ENCODE measurements at regions not wholly inside any gene's neighbourhood (a gene's known extent, or its start where the extent isn't known, plus 50 kb on each side); places are given as distances from the start of the nearest gene placed in this dataset.
"Not testable (repeated sequence)": the region's sequence is repeated elsewhere in the genome, so short reads cannot be mapped to it uniquely, and the experiment has no call there.

DNA sequence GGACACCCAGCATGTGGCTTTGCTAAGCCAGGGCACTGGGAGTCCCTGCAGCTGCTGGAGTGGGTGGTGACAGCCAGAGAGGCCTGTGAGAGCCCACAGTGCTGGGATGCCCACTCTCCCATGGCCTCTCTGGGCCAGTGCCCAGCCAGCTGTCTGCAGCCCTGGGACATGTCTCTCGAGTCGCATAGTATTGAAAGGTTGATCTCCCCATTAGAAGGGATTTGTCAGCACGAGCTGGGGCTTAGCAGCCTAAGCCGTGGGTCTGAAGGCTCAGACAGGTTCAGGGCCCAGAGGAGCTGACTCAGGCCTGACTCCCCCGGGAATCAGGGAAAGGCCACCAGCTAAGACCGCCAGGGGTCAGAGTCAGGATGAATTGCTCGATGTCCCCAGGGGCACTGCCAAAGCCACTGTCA, 53.5 kb downstream of the FOXD2 start:
- DNase-seq: no peak

DNA sequence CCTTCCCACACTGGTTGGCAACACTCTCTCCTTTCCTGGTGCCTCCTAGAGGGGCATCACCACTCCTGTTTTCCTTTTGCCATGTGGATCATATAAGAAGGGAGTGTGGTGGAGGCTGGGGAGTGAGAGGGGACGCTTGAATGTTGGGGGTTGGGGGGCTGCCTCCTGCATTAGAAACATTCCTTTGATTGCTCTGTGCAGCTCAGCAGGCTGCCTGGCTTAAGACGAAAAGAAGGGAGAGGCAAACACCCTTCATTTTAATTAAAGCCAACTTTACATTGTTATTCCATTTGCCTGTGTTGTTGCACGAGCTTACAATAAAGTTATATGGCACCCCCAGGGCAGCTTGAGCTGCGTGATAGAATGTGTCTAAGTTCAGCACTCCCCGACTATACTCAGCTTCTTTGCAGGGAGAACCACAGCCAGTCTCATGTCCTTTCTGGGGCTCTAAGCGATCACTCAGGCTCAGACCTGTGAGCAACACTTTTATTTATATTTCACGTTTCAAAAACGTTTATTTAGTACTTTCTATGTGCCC, 57.4 kb downstream of the FOXD2 start:
- DNase-seq: no peak

- DNase-seq: no peak
These were observed 60.7 kb downstream of the FOXD2 start for GRCh38 chr1:47498551-47498950.

- DNase-seq: no peak
These were observed 63.2 kb downstream of the FOXD2 start for GRCh38 chr1:47501069-47501468.

DNA sequence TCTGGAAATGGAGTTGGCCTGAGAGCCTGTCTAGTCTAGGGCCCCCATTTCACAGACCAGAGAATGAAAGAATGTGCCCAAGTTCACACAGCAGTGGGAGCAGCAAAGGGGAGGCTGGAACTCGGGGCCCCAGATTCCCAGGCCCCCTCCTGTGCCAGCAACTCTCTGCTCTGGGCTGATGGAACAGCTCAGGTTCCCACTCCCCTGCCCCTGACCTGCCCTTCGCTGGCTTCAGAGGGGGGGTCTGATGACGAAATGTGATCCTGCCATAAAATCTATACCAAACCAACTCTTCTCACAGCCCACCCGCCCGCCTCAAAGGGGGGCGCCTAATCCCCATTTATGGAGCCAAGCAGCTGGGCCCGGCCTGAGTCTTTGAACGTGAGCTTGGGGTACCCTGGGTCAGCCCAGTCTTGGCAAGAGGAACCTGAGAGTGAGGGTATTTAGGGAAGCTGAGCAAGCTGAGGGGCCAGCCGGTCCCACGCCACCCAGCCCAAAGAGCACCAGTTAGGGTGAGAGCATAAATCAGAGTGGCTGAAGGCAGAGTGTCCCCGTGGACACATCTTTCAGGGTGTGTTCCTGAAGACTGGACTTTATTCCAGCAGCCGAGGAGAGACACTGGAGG, 65.0 kb downstream of the FOXD2 start:
- no peak for DNase-seq

DNA sequence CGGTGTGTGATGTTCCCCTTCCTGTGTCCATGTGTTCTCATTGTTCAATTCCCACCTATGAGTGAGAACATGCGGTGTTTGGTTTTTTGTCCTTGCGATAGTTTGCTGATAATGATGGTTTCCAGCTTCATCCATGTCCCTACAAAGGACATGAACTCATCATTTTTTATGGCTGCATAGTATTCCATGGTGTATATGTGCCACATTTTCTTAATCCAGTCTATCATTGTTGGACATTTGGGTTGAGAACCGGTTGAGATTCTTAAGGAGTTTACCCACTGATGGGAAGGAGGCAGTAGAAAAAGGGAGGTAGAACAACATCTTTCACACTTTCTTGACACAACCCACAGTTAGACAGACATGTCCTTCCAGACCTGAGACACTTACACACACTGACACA, 67.0 kb downstream of the FOXD2 start:
- not testable (repeated sequence) for DNase-seq

DNA sequence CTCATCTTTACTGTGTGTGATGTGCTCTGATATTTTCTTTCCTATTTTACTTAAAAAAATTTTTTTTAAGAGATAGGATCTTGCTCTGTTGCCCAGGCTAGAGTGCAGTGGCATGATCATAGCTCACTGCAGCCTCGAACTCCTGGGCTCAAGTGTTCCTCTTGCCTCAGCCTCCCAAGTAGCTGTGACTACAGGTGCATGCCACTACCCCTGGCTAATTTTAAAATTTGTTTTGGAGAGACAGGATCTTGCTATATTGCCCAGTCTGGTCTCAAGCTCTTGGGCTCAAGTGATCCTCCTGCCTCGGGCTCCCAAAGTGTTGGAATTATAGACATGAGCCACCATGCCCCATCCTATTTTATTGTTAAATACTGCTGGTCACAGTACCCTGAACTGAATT, 67.4 kb downstream of the FOXD2 start:
- no peak for DNase-seq

- no peak for DNase-seq
These were observed 68.2 kb downstream of the FOXD2 start for GRCh38 chr1:47506053-47506452.

DNA sequence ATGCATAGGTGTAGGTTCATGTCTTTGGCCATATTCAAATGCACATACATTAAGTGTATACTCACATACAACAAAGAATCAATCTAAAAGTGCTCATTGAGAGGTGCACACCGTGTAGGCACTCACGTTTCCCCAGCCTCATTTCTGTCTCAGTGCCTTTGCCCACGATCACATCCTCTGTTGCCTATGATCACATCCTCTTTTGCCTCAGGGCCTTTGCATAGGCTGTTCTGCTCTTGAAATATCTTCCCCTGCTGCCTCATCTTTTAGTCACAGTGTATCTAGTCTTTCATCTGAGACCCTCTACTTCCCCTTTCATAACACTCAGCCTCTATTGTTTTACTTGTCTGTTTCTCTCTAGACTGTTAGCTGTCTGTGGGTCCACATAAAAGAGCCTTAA, 69.3 kb downstream of the FOXD2 start:
- no peak for DNase-seq

DNA sequence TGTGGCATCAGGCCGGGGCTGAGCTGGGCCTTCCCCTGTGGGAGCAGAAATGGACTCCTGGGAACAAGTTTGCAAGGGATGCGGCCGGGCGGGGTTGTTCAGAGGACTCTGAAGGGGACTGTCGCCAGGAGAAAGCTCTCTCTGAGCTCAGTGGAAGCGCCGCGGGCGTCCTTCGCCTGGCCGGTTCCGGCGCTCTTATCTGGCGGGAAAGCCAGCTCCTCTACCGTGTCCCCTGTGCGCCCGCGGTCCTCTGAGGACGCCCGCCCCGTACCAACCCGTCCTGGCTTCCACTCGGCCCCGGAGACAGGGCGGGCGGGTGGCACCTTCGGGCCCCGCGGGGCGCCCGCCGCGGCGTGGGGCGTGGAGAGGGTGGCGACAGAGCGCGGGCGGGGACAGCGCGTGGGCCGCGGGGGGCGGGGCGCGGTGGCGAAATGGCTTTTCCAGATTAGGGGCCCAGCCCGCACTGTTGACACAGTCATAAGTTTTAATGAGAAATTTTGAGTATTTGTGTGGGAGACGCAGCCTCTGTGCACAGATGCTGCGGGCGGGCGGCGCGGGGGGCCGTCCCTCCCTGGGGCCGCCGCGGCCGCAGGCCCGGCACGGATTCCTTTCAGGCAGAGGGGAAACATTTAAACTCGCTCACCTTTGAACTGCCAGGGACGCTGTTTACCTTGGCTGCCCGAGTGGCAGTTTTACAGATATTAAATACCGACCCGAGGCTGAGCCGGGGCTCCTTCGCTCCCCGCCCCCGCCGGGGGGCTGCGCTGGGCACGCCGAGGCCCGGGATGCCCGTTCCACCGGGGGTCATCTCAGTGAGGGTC, 70.2 kb downstream of the FOXD2 start:
- DNase-seq: peak; percentile 6

- DNase-seq: no peak
These were observed 71.0 kb downstream of the FOXD2 start for GRCh38 chr1:47508702-47509431.

- DNase-seq: no peak
These were observed 72.5 kb downstream of the FOXD2 start for GRCh38 chr1:47510282-47510811.

DNA sequence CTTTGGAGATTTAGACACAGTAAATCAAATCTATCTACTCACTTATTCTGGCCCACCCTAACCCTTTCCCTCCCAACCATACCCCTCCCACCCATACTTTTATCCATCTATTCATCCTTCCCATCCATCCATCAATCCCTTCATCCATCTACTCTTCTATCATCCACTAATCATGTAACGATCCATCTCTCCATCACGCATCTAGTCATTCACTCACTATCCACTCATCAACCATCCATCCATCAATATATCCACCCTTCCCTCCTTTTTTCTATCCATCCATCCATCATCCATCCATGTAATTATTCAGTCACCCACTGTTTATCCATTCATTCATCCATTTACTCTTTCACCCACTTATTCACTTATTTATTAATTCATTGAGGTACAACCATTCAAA, 74.0 kb downstream of the FOXD2 start:
- DNase-seq: no peak

DNA sequence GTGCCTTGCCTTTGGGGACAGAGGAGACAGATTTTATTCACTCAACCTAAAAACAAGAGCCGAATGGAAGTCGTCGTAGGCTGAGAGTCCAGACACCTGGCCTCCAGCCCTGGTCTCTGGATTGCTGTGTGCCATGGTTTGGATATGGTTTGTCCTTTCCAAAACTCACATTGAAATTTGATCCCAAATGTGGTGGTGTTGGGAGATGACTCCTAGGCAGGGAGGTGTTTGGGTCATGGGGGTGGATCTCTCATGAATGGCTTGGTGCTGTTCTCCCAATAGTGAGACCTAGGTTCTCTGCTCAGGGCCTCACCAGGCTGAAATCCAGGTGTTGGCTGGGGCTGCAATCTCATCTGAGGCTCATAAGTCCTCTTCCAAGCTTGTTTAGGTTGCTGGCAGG, 75.5 kb downstream of the FOXD2 start:
- DNase-seq: no peak

- no peak for DNase-seq
These were observed 76.4 kb downstream of the FOXD2 start for GRCh38 chr1:47514229-47514628.

DNA sequence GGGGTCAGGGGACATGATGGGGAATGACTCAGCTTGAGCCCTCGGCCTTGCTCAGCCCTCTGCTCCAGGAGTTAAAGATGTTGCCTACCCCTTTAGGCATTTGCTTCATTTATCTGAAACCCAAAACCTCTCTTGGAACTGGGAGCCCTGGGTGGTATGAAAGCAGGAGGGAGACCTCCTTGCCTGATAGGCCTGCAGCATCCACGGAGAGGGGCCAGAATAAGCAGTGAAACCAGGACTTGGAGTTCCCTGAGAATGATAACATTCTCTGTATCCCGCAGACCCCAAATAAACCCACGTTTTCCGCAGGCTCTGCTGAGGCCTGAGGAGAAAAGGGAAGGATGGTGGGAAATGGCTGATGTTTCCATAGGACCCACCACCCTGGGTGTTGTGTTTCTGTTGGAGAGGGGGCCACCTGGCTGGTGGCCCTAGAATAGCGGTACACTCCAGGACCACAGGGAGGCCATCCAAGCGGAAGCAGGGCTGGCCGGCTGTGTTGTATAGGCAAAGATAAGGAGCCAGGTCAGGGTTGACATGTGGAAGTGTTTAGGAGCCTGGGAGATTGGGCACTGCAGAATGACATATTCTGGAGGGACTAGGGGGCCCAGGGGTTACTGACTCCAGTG, 77.4 kb downstream of the FOXD2 start:
- no peak for DNase-seq

- no peak for DNase-seq
These were observed 80.1 kb downstream of the FOXD2 start for GRCh38 chr1:47517946-47518345.

- no peak for DNase-seq
These were observed 81.6 kb downstream of the FOXD2 start for GRCh38 chr1:47519491-47519890.

DNA sequence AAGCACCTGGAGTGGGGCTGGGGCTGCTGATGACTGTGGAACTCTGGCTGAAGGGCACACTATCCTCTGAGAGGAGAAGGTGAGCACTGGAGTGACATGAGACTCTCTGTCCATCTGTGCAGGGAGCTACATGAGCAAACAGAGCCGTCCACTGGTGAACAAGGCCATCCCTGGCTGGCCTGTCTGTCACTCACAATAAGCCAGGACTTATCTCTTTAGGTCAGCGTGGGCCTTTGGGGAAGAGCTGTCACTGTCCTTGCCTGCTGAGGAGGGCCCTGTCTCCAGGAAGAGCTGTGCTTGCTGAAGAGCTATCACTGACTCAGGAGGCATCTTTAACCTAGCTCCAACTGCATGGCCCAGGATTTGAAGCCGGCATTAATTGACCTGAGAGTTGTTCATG, 82.1 kb downstream of the FOXD2 start:
- DNase-seq: no peak

- no peak for DNase-seq
These were observed 83.4 kb downstream of the FOXD2 start for GRCh38 chr1:47521034-47521881.

DNA sequence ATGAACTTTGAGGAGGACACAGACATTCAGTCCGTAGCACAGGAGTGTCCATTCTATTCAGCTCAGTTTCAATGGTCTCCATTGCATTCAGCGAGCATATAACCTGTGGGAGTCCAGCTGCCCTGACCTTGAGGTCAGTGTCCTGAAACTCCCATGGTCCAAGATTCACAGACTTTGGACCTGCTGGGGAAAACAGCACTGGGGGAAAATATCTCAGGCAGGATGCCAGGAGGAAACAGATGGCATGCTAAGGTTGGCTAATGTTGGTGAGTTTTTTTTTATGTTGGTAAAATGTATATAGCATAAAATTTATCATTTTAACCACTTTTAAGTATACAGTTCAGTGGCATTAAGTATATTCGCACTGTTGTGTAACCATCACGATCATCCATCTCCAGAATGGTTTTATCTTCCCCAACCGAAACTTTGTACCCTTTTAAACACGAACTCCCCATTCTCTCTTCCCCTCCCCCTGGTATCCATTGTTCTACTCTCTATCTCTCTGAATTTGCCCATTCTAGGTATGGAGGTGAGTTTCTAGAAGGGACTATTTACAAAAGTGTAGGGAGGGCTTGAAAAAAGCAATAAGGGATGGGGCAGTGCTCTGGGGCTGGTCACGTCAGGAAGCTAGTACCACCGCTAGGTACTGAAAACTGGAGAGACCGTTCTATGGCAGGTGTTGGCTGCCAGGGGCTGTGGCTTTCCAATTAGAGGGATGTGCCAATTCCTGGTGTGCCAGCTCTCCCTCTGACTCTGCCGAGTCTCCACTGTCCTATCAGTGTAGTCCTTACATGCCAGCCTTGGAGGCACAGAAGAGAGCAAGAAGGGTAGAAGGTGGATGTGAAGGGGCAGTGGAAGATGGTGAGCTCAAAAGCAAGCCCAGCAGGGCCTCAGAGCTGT, 85.3 kb downstream of the FOXD2 start:
- no peak for DNase-seq

Measured in activated CD4-positive, alpha-beta T cell treated with anti-CD3 and anti-CD28 coated beads, Interleukin-2, Interleukin-6, amounts not matched to agents 100 ng/mL and 50 ng/mL, durations not matched to agents 16 hours and 8 hours (primary cell).